Astrocyte of the cerebellum (primary cell): ENCODE measurements at regions not wholly inside any gene's neighbourhood (a gene's known extent, or its start where the extent isn't known, plus 50 kb on each side); places are given as distances from the start of the nearest gene placed in this dataset.

Source experiments
- DNase-seq: peaks from one replicate; pipeline ENCODE4 v3.0.0-alpha.2; 2011; ENCODE audit warnings: low read depth
- H3K4me3 ChIP-seq: 2 replicates; pipeline ENCODE4 v1.5.1; 2011; ENCODE audit warnings: mild to moderate bottlenecking, low read depth, low read length, moderate library complexity
- in situ Hi-C: cut with HindIII; loops from 2 replicates; pipeline ENCODE4 v1.10.0; 2017; ENCODE audit warnings: low sequenced_read_pairs
- TF ChIP-seq, protein P1 (sequence below): IDR thresholded peaks from 2 replicates; pipeline ENCODE4 v1.5.1; 2012; ENCODE audit warnings: low read length, low read depth, moderate library complexity, mild to moderate bottlenecking; ENCODE audit errors: missing control alignments

GRCh38 chr2:226011716-226012450, 612.4 kb downstream of the NYAP2 start:
- no peak for DNase-seq
- in situ Hi-C loops = no loop called here
- TF ChIP-seq, protein P1, sequence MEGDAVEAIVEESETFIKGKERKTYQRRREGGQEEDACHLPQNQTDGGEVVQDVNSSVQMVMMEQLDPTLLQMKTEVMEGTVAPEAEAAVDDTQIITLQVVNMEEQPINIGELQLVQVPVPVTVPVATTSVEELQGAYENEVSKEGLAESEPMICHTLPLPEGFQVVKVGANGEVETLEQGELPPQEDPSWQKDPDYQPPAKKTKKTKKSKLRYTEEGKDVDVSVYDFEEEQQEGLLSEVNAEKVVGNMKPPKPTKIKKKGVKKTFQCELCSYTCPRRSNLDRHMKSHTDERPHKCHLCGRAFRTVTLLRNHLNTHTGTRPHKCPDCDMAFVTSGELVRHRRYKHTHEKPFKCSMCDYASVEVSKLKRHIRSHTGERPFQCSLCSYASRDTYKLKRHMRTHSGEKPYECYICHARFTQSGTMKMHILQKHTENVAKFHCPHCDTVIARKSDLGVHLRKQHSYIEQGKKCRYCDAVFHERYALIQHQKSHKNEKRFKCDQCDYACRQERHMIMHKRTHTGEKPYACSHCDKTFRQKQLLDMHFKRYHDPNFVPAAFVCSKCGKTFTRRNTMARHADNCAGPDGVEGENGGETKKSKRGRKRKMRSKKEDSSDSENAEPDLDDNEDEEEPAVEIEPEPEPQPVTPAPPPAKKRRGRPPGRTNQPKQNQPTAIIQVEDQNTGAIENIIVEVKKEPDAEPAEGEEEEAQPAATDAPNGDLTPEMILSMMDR = no peak
- no peak overlapping the region for H3K4me3 ChIP-seq

- TF ChIP-seq, protein P1 = no peak
- DNase-seq = peak; percentile 12
- in situ Hi-C loops = no loop called here
- no peak overlapping the region for H3K4me3 ChIP-seq
Observed at GRCh38 chr2:226002438-226002837, 602.9 kb downstream of the NYAP2 start.

DNA sequence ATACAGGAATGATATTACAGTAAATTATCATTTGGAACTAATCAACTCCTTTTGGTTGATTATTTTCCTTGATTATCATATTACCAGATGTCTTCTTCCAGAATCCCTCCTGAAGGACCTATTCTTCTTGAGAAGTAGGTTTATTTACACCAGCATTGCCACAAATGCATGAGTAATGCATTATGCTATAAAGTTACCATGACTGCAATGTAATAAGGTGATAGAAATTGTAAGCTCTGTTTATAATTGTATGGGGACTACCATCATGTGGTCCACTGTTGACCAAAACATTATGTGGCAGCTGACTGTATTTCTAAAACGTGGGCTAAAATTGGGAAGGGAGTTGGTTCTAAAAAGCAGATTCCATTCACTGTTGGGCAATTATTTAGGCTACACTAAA, 602.2 kb downstream of the NYAP2 start:
- TF ChIP-seq, protein P1 = no peak
- H3K4me3 ChIP-seq = no peak overlapping the region
- DNase-seq = no peak
- in situ Hi-C loops = no loop called here

DNA sequence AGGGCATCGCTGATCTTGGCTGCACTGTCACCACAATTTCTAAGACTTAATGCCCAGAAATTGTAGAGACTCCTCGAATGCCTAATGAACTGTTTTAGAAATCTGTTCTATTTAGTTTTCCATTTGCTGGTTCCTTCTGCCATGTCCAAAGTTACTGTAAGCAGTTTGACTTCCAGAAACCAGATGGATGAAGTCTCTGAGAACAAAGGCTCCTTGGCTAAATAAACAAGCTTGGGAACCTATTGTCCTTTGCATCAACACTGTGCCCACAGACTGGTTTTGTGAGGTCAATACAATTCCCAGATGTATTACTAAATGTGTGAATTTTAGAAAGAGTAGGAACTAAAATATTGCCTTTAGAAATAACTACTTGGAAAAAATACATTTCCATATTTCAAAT, 600.2 kb downstream of the NYAP2 start:
- H3K4me3 ChIP-seq = no peak overlapping the region
- TF ChIP-seq, protein P1 = no peak
- peak; percentile 40 for DNase-seq
- in situ Hi-C loops = no loop called here

- no peak for DNase-seq
- TF ChIP-seq, protein P1 = no peak
- no peak overlapping the region for H3K4me3 ChIP-seq
- in situ Hi-C loops = no loop called here
Observed at GRCh38 chr2:225998653-225999052, 599.1 kb downstream of the NYAP2 start.

GRCh38 chr2:225998116-225998515, 598.6 kb downstream of the NYAP2 start:
- no peak for DNase-seq
- TF ChIP-seq, protein P1 = no peak
- in situ Hi-C loops = no loop called here

More at GRCh38 chr2:225998116-225998515, 598.6 kb downstream of the NYAP2 start:
- no peak overlapping the region for H3K4me3 ChIP-seq
